HepG2 (cell line): ENCODE measurements at regions not wholly inside any gene's neighbourhood (a gene's known extent, or its start where the extent isn't known, plus 50 kb on each side); places are given as distances from the start of the nearest gene placed in this dataset.

Source experiments
- ATAC-seq: fragments of 200-7000 bp; cut with Tn5 transposase; 3 replicates; pipeline ENCODE4 v1.9.1; 2020; ENCODE audit warnings: mild to moderate bottlenecking, moderate library complexity
- BruUV-seq: library from RNA; stranded (reverse); fragments of 400-500 nt; replicated peaks from 2 replicates; lab custom pipeline; 2021; lab: Mats Ljungman, UMichigan
- CTCF ChIA-PET: fragments of 300-600 bp; formaldehyde crosslinking; extraction: SDS; loops from one replicate; lab custom pipeline; 2021; ENCODE audit warnings: low total read pairs, inconsistent platforms, low intra/inter-chr PET ratio; lab: Yijun Ruan, JAX
- POLR2A ChIA-PET: fragments of 350-600 bp; sonication (Branson Sonifier 250); formaldehyde crosslinking; loops from one replicate; lab custom pipeline; 2020; ENCODE audit warnings: antibody characterized with exemption, inconsistent platforms; lab: Yijun Ruan, JAX
- DNase-seq: peaks from one replicate; pipeline ENCODE4 v3.0.0-alpha.2; 2015; ENCODE audit warnings: low spot score
- FAIRE-seq: peaks from 3 replicates; lab custom pipeline; 2011; peaks lifted over from hg19 to GRCh38; lab: Jason Lieb, UNC
- H2AFZ ChIP-seq: one replicate; pipeline ENCODE4 v1.6.1; 2011; ENCODE audit warnings: low read length, inconsistent platforms
- H3K27ac ChIP-seq: fragments of 300-600 bp; 3 replicates; pipeline ENCODE4 v1.8.0; 2011; ENCODE audit warnings: mixed run types, mild to moderate bottlenecking, mixed read lengths, low read length, inconsistent platforms; ENCODE audit not compliant: insufficient read depth; ENCODE audit errors: extremely low read length
- H3K27me3 ChIP-seq, 2 experiments: fragments of 200-600 bp in 1 of 2; 2 replicates in 1 of 2; 3 replicates in 1 of 2; pipeline versions ENCODE4 v1.6.0 to v1.8.0; 2011; ENCODE audit warnings: low read length in 2 of 2, mild to moderate bottlenecking in 2 of 2, moderate library complexity in 2 of 2, inconsistent platforms in 1 of 2; ENCODE audit not compliant: insufficient read depth in 2 of 2, control insufficient read depth in 1 of 2
- H3K36me3 ChIP-seq, 2 experiments: fragments of 200-600 bp in 1 of 2; replicated peaks in 1 of 2; 2 replicates in 1 of 2; 3 replicates in 1 of 2; pipeline versions ENCODE4 v1.5.1 to v1.8.0; 2011; ENCODE audit warnings: low read length in 2 of 2, inconsistent platforms in 1 of 2; ENCODE audit not compliant: insufficient read depth in 2 of 2, control insufficient read depth in 1 of 2
- H3K4me1 ChIP-seq: 2 replicates; pipeline ENCODE4 v1.5.1; 2012; ENCODE audit warnings: low read length, inconsistent platforms; ENCODE audit not compliant: insufficient read depth
- H3K4me2 ChIP-seq: 2 replicates; pipeline ENCODE4 v1.6.0; 2011; ENCODE audit warnings: low read depth, low read length, inconsistent platforms
- H3K4me3 ChIP-seq, 3 experiments: fragments of 200-600 bp in 1 of 3; sonication (generic), shearing (Covaris generic) in 1 of 3; replicated peaks in 1 of 3; 2 replicates each; pipeline ENCODE4 v1.5.1; 2011 to 2016; ENCODE audit warnings: low read length in 3 of 3, inconsistent platforms in 2 of 3, low read depth in 2 of 3, mild to moderate bottlenecking in 2 of 3, control low read depth in 1 of 3, mixed read lengths in 1 of 3; ENCODE audit not compliant: insufficient read depth in 1 of 3
- H3K79me2 ChIP-seq: one replicate; pipeline ENCODE4 v1.6.1; 2011; ENCODE audit warnings: low read length, inconsistent platforms; ENCODE audit not compliant: insufficient read depth
- H3K9ac ChIP-seq: 2 replicates; pipeline ENCODE4 v1.6.0; 2011; ENCODE audit warnings: mild to moderate bottlenecking, low read depth, low read length, inconsistent platforms; ENCODE audit not compliant: insufficient read depth
- H3K9me3 ChIP-seq: 2 replicates; pipeline ENCODE4 v1.5.1; 2012; ENCODE audit warnings: mild to moderate bottlenecking, low read length
- H4K20me1 ChIP-seq: 2 replicates; pipeline ENCODE4 v1.6.0; 2011; ENCODE audit warnings: inconsistent platforms, mild to moderate bottlenecking, low read length, moderate library complexity; ENCODE audit not compliant: insufficient read depth
- ARID3A ChIP-seq: IDR thresholded peaks from 2 replicates; pipeline ENCODE4 v1.6.1; 2012; ENCODE audit warnings: low read depth, low read length, improper control_type of control experiment
- CREB1 ChIP-seq, 2 experiments: fragments of 450-650 bp in 1 of 2; IDR thresholded peaks; 2 replicates each; pipeline ENCODE4 v1.6.1; 2016 to 2017; ENCODE audit warnings: control low read depth in 1 of 2, mild to moderate bottlenecking in 1 of 2, missing compliant biosample characterization in 1 of 2, missing genetic modification characterization in 1 of 2
- DDIT3 ChIP-seq: sonication (generic); formaldehyde crosslinking; IDR thresholded peaks from 2 replicates; pipeline ENCODE4 v1.4.0; 2020; ENCODE audit warnings: mild to moderate bottlenecking, missing genetic modification reagents
- POLR2AphosphoS5 ChIP-seq: IDR thresholded peaks from 2 replicates; pipeline ENCODE4 v1.6.1; 2012; ENCODE audit warnings: low read depth, low read length
- SMAD9 ChIP-seq: sonication (generic); formaldehyde crosslinking; IDR thresholded peaks from 2 replicates; pipeline ENCODE4 v1.5.1; 2020; ENCODE audit warnings: mild to moderate bottlenecking, missing genetic modification reagents
- TGIF2 ChIP-seq: IDR thresholded peaks from 2 replicates; pipeline ENCODE4 v1.6.1; 2016; ENCODE audit warnings: control low read depth, missing compliant biosample characterization
- ZMAT5 ChIP-seq: sonication (generic); formaldehyde crosslinking; IDR thresholded peaks from 2 replicates; pipeline ENCODE4 v1.5.0; 2020; ENCODE audit warnings: mild to moderate bottlenecking, low read depth, missing genetic modification reagents, borderline replicate concordance
- ZNF703 ChIP-seq: sonication (generic); formaldehyde crosslinking; IDR thresholded peaks from 2 replicates; pipeline ENCODE4 v1.5.1; 2020; ENCODE audit warnings: missing genetic modification reagents, mild to moderate bottlenecking, moderate library complexity, borderline replicate concordance
- ZNF704 ChIP-seq: sonication (generic); formaldehyde crosslinking; IDR thresholded peaks from 2 replicates; pipeline ENCODE4 v1.8.1; 2023; ENCODE audit warnings: mild to moderate bottlenecking, inconsistent platforms, moderate library complexity, missing genetic modification reagents, borderline replicate concordance
- WGBS: methylation state at CpG from one replicate; pipeline ENCODE4 v1.1.6; 2017; ENCODE audit warnings: low lambda C conversion rate; 5-methylcytosine and 5-hydroxymethylcytosine counted together
- in situ Hi-C: cut with HindIII; loops from 2 replicates; pipeline ENCODE4 v1.10.0; 2017; ENCODE audit warnings: low pct_unique_long_range_greater_than_20kb; ENCODE audit not compliant: extremely low pct_ligation_motif_present
- intact Hi-C: fragments of 100-400 bp; cut with micrococcal nuclease; formaldehyde crosslinking; loops from one replicate; pipeline ENCODE4 v1.10.0; 2022; ENCODE audit not compliant: unreplicated experiment

GRCh38 chr2:147577998-147578380, 266.8 kb upstream of the ACVR2A start (continued):
- TF ChIP-seq ZNF704, result no peak
- no peak for TF ChIP-seq ZMAT5 (CRISPR knock-in tag)
- TF ChIP-seq ARID3A, result no peak

- intact Hi-C loops, result no loop called here
- DNase-seq (no peak), ATAC-seq (no peak)
- 14% methylated on average over 8 of the region's 8 CpGs for WGBS
- in situ Hi-C loops, result no loop called here
- no peak overlapping the region for H3K9ac ChIP-seq
- no peaks in the 10 kb centered on the region for H3K9me3 ChIP-seq
- no peak overlapping the region for H3K4me3 ChIP-seq
- POLR2A ChIA-PET, result no interaction called here
- no peaks in the 10 kb centered on the region for H4K20me1 ChIP-seq
- TF ChIP-seq SMAD9 (CRISPR knock-in tag) (no peak), POLR2AphosphoS5 (no peak), ZNF703 (no peak), CREB1 (IDR thresholded peaks at IDR 0.05) (peak; percentile 18; the same call in 1 of the 2 replicates), CREB1 (CRISPR knock-in tag; IDR thresholded peaks at IDR 0.05) (no peak), DDIT3 (CRISPR knock-in tag) (no peak), TGIF2 (CRISPR knock-in tag) (no peak)
- TF ChIP-seq, all 625 proteins: peak for 1
- Histone ChIP-seq H3K27me3 (no peaks in the 10 kb centered on the region), H3K4me2 (no peak overlapping the region), H2AFZ (no peak overlapping the region), H3K36me3 (no peaks in the 10 kb centered on the region), H3K27ac (no peak overlapping the region), H3K4me1 (no peaks in the 10 kb centered on the region), H3K79me2 (no peaks in the 10 kb centered on the region)
- BruUV-seq, result no TSS peak
- CTCF ChIA-PET, result no interaction called here
- FAIRE-seq, result no peak
Measured at GRCh38 chr2:147577323-147577997, 267.4 kb upstream of the ACVR2A start.
